ENCODE measurements at regions not wholly inside any gene's neighbourhood (a gene's known extent, or its start where the extent isn't known, plus 50 kb on each side); places are given as distances from the start of the nearest gene placed in this dataset.

DNA sequence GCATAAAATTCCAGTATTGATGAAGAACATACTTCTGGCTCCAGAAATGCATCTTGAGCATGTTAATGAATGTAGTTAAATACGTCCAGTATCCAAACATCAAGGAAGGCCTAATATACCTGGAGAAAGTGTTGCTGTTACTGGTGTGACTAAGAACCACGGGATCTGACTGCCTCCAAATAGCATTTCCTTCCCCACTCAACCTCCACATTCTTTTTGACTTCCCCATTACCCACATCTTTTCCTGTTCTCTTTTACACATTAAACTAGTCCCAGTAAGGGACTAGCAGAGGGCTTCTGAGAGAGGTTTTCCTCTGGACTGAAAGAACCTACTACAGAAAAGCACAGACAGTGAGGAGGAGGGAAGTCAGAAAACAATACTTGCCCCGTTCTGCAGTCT, 482.8 kb upstream of the HTR2C start:
- TF ChIP-seq, protein P1, sequence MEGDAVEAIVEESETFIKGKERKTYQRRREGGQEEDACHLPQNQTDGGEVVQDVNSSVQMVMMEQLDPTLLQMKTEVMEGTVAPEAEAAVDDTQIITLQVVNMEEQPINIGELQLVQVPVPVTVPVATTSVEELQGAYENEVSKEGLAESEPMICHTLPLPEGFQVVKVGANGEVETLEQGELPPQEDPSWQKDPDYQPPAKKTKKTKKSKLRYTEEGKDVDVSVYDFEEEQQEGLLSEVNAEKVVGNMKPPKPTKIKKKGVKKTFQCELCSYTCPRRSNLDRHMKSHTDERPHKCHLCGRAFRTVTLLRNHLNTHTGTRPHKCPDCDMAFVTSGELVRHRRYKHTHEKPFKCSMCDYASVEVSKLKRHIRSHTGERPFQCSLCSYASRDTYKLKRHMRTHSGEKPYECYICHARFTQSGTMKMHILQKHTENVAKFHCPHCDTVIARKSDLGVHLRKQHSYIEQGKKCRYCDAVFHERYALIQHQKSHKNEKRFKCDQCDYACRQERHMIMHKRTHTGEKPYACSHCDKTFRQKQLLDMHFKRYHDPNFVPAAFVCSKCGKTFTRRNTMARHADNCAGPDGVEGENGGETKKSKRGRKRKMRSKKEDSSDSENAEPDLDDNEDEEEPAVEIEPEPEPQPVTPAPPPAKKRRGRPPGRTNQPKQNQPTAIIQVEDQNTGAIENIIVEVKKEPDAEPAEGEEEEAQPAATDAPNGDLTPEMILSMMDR (conservative IDR thresholded peaks at IDR 0.05; ENCODE audit: low read depth, low read length), result no peak
- no peak for TF ChIP-seq EZH2phosphoT487 (IDR thresholded peaks at IDR 0.05; ENCODE audit: borderline replicate concordance, low read length)
